ENCODE measurements at regions not wholly inside any gene's neighbourhood (a gene's known extent, or its start where the extent isn't known, plus 50 kb on each side); places are given as distances from the start of the nearest gene placed in this dataset.

DNA sequence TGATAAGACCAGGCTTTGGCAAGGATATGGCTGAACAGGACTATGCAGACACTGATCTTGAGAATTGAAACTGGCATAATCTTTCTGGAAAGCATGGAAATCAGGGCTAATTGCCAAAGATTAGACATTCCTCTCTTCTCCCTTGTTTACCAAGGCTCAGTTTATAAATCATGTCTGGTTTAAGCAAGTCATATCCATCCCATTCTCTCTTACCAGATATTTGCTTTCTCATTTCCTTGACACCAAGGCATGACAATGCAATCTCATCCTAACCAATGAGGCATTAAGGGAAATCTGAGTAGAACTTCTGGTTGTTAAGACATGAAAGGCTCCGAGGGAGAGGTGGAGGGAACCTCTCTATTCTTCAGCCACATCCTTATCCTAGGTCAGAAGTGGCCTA, 110.3 kb upstream of the CEP85L start:
- no peak for DNase-seq (ENCODE audit: low spot score)
- intact Hi-C loops (cut with DNase I), result no loop called here

DNA sequence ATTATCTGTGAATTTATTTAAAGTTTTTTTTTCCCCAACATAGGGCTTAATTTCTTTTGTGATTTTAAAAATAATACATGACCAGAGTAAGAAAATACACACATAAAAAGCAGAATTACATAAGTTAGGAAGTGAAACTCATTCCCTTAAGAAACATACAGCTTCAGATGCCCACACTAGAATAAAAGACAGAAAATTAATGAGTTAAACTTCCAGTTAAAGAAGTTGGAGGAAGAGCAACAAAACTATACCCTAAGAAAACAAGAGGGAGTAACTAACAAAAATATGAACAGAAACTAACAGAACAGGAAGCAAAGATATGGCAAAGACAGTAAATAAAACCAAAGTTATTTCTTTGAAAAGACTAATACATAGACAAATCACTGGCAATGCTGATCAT, 107.6 kb upstream of the CEP85L start:
- no peak for DNase-seq (ENCODE audit: low spot score)
- intact Hi-C loops (cut with DNase I), result no loop called here

DNA sequence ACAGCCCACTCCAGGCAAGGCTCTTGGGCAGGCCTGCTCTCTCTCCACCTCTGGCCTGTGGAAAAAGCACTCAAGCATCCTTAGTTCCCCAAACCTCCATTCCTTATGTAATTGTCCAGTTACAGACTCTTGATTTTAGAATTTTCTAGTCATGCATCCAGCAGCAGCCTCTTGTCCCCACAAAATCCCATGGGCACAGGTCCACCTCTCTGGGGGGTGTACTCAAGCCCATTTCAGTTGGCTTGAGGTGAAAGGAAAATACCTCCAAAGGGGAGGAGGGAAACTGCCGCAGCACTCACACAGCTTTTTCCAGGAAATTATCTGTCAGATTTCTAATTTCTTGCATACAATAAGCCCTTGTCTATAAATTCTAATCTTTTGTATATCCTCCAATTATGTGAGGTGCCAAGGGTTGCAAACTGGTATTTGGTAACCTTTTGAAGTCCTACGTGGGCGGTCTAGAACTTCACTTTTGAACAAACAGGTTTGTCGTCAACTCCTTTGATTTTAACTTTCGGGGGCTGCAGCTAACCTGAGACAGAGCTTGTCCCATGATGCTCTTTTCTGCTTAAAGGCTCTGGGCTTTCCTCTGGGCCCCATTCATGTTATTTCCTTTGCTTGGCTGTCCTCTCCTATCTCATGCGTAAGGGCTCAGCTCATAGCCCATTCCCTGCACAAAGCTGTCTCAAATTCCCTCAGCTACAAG, 104.7 kb upstream of the CEP85L start:
- no peak for DNase-seq (ENCODE audit: low spot score)
- intact Hi-C loops (cut with DNase I), result no loop called here

DNA sequence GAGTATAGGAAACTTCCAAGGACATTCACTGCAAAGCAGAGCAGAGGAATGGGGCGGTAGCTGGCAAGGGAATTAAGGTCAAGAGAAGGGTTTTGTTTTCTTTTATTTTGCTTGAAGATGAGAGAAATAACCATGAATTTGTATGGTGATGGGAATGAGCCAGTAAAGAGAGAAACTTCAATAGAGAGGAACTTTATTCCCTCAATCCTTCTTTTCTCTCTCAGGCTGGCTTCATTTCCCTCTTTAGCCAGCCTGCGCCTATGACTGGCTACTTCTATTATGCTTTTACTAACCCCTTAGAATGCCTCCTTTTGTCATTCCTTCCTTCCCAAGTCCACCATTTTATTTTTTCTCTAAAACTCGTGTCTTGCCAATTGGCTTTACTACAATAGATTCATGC, 101.4 kb upstream of the CEP85L start:
- DNase-seq (ENCODE audit: low spot score), result no peak
- intact Hi-C loops (cut with DNase I), result no loop called here

DNA sequence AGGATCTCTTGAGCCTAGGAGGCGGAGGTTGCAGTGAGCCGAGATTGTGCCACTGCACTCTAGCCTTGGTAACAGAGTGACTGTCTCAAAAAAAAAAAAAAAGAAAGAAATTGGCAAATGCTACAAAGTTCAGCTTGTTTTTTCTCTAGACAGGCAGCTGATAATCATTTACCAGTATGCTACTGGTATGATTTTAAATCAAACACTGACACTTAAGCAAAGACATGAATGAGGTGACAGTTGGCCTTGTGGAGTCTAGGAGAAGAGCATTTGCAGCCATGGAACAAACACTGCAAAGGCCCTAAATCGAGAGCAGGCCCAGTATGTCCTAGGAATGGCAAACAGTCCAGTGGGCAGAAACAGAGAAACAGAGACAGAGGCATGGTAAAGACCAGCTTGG, 99.7 kb upstream of the CEP85L start:
- intact Hi-C loops (cut with DNase I), result no loop called here
- no peak for DNase-seq (ENCODE audit: low spot score)

DNA sequence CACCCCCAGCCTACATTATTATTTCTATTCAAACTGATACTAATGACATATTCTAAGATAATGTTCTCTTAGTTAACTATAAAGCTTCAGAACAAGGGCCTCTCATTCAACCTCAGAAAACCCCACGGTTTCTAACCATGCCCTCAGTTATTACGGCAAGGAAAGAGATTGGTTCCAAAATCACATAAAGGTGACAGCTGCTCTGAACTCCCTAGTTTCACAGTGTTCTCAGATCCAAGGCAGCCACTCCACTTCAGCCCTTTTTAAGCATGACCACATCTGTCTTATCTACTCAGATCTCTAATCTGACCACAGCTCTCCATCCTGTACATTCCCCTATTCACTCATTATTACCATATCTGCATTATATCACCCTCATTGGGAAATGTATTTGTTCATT, 98.8 kb upstream of the CEP85L start:
- no peak for DNase-seq (ENCODE audit: low spot score)
- intact Hi-C loops (cut with DNase I), result no loop called here

DNA sequence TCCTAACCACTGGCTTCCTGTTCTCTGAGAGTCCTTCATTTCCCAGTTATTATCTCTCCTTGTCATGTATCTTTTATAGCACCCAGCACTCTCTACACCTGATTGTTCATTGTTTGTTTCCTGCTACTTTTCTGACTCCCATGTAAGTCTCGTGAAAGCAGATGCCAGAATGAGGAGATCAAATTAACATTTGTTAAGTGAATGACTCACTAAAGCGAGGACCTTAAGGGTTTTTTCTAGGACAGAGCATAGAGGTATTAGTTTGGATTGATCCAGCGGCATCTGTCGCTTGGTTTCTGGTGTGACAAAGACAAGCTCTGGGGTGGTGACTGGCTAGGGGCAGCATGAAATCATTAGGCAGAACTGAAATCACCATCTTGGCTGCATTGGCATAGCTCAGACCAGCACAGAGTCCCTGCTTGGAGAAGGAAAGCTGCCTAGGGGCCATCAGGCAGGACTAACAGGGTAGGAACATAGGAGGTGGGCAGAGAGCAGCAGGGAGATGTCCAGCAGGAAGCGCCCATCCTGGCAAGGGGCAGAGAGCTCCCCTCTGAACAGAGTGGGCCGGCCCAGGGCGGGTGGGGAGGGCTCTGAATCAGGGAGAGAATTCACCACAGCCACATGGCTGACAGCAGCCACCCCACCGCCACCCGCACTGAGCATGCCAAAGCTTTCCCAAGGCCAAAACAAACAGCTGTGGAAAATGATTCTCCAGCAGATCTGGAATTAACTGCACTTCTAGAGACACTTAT, 97.1 kb upstream of the CEP85L start:
- intact Hi-C loops (cut with DNase I), result no loop called here
- DNase-seq (ENCODE audit: low spot score), result no peak

DNA sequence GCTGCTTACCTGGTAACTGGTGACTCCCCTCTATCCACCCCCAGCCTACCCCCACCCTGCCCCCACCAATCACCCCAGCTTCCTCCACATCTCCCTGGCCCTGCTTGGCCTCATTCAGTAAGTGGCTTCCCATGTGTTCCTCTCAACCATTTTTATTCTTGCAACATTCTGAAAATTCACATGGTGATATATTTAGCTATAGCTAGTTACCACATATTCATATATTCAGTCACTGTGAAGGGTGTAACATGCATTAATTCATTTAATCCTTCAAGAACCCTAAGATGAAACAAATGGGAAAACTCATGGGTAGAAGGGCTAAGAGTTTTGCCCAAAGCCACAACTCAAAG, 95.4 kb upstream of the CEP85L start:
- DNase-seq (ENCODE audit: low spot score), result no peak
- intact Hi-C loops (cut with DNase I), result no loop called here

DNA sequence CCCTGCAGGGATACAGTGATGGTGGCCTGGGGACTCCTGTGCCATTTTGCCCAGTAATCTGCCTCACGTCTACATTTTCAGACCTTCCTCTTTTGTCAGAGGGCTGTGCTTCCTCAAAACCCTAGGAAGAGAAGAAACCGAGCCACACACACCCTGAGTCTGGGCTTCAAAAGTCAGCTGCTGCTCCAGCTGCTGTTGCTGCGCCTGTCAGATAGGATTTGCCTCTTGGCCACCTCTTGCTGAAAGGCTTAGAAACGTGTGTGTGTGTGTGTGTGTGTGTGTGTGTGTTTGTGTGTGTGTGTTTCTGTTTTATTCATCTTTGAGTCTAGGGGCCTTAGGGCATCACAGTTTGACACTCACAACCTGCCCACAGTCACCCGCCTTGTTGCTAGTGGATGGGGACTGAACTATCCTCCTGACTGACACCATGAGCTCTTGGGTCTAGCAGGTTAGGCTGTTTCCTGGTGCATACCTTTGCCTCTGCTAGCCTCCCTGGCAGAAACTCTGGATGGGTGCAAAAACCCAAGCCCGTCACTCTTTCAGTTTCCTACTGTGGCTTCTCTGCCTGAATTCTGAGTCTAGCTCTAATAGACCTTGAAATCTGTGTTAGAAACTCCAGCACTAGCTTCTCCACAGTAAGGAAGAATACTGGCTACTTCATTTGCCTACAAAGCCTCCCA, 94.9 kb upstream of the CEP85L start:
- DNase-seq (ENCODE audit: low spot score), result no peak
- intact Hi-C loops (cut with DNase I), result no loop called here

DNA sequence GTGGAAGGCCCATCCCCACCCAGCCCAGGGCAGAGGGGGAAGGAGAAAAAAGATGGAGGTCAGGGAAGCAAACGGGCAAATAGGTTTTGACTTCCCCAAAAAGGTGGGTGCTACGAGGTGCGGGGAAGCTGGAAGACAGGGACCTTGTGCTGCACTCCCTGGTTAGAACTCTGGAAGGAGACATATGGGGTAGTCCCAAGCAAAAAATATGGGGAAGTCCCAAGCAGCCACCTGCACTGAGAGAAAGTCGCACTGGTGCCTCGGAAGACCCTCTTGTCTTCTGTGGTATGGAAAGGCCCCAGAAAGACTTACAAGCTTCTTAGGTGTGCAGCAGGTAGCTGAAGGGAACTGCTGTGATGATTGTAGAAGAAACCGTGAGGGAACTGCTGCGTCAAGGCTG, 93.8 kb upstream of the CEP85L start:
- DNase-seq (ENCODE audit: low spot score), result no peak
- intact Hi-C loops (cut with DNase I), result no loop called here

DNA sequence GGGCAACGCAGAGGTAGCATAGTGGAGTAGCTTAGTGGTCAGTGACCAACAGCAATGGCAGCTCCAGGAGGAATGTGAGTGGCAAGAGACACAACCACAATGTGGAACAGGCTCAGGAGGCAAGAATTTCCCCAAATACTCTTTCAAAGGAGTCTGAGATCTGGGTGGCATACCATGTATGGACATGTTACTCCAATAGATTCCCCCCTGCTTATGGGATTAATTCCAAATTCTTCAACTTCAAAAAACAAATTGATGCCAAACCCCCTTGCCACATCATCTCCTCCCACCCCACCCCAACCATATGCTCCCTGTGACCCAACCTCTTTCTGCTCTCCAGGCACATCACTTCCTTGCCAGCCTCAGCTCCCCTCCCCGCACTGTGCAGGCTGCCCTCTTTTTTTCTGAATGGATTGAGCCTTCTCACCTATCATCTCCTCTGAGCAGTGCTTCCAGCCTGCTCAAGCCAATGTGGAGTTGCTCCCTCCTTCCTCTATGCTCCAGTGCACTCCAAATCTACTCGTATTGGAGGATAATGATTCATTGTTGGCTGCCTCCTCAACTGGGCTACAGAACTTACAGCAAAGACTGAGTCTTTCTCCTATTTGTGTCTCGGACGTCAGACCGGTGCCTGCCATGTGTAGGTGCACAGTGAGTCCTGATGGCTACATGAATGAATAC, 93.0 kb upstream of the CEP85L start:
- DNase-seq (ENCODE audit: low spot score), result no peak
- intact Hi-C loops (cut with DNase I), result no loop called here

DNA sequence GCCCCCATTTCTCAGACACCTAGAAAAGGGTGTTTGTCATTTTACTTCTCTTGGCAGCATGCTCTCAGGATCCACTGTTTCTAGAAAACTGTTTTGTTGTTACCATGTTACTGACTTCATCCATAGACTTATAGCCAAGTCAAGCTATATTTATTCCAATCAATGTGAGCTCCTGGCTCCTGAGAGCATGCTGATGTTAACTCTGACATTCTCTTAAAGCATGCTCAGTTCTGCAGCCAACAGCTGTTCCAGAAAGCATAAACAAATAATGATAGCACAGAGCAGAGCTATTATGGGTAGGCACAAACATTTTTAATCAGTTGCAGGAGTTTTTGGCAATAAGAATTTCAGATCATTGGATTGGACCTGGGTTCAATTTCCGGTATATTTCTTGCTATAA, 92.4 kb upstream of the CEP85L start:
- no peak for DNase-seq (ENCODE audit: low spot score)
- intact Hi-C loops (cut with DNase I), result no loop called here

DNA sequence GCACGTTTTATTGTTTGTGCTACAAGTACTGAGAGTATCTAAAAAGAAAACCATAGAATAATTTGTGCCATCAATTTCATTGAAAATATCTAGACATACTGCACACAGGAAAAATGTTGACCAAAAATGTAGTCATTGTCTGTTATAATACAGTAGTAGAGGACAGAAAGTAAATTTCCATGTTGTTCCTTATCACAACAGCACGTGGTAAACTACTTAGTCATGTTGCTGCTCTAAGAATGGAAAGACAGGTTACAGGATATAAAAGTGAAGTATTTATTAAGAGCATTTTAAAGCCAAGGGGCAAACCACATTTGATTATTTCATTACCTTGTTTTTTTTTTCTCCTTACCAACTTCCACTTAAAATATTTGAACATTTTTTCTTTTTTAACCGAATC, 89.0 kb upstream of the CEP85L start:
- intact Hi-C loops (cut with DNase I), result no loop called here
- no peak for DNase-seq (ENCODE audit: low spot score)

DNA sequence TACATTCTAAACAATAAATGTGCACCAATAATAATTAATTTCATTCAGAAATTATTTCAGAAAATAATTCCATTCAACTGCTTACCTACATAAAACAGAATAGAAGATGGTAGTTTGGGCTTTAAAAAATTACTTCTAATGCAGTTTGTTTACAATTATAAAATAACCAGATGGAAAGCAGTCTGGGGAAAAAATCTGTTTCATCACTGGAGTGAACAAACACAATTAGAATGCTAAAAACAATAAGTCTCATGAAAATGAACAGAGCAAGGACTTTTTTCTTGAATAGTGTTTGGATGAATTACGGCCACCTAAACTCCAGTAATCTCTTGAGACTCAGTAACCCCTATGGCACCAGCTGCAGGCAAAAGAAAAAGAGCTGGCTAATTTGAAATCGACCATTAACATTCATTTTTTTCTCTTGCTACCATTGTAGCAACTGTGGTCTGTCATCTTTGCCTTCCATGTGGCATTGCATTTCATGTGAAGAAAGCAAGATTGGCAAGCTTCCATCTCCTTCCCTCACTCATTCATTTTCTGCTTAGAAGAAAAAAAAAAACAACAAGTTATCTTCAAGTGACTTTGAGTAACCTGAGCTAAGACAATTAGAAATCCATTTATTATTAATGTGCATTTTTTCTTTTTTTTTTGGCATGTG, 88.4 kb upstream of the CEP85L start:
- intact Hi-C loops (cut with DNase I), result no loop called here
- DNase-seq (ENCODE audit: low spot score), result no peak

DNA sequence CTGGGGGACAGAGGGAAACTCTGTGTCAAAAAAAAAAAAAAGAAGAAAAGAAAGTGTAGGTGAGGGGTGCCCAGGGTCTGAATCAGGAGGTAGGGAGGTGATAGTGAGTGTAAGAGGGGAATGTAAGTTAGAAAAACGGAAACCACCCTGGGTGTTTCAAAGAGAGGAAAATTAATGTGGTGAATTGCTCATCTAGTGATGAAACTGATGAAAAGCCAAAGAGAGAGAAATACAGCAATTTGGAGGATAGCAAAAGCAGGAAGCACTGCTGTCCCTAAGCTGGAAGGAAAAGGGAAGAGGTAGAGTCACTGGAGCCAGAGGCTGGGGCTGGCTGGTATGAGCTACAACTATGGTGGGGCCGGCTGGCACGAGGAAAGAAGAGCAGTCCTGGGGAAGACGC, 85.0 kb upstream of the CEP85L start:
- intact Hi-C loops (cut with DNase I), result no loop called here
- DNase-seq (ENCODE audit: low spot score), result no peak

DNA sequence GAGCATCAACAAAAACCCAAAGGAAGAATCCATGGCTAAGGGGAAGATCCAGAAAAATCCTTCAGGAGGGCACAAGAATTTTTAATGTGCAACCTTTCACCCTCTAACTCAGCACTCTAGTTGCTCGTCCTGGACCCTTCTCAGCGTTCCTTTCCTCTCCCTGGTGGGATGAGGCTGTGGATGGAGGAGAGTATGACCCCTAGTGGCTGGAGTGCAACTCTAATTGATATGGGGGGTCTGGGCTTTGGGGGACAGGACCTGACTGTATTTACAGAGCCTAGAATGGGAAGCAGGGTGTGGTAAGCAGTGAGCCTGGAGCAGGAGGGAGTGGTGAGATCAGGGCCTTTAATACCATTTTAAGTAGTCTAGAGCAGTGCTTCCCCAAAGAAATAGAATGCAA, 83.9 kb upstream of the CEP85L start:
- no peak for DNase-seq (ENCODE audit: low spot score)
- intact Hi-C loops (cut with DNase I), result no loop called here

DNA sequence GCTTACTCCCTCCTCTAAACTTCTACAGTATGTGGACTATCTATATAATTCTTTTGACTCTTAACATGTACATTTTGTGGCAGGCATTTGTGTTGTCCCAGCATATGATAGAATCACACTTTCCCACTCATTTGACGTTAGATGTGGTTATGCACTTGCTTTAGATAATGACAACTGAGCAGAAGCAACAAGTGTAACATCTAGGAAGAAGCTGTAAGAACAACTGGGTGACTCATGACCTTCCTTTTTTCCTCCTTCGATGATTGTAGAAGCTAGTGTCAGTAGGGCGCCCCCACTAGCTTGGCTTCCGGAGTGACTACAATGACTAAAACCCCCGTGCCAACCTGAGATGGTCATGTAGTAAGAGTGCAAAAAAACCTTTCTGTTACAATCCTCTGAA, 74.6 kb upstream of the CEP85L start:
- intact Hi-C loops (cut with DNase I), result no loop called here
- DNase-seq (ENCODE audit: low spot score), result no peak

DNA sequence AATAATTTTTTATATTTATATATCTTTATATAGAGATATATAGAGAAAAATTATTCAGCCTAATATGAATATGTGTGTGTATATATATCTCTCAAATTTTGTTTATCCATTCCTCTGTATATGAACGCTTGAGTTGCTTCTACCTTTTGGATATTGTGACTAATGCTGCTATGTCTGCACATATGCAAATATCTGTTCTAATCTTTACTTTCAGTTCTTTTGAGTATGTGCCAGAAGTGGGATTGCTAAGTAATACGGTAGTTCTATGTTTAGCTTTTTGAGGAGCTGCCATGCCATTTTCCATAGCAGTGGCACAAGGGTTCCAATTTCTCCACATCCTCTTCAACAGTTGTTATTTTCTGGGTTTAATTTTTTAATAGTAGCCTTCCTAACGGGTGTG, 72.8 kb upstream of the CEP85L start:
- no peak for DNase-seq (ENCODE audit: low spot score)
- intact Hi-C loops (cut with DNase I), result no loop called here

DNA sequence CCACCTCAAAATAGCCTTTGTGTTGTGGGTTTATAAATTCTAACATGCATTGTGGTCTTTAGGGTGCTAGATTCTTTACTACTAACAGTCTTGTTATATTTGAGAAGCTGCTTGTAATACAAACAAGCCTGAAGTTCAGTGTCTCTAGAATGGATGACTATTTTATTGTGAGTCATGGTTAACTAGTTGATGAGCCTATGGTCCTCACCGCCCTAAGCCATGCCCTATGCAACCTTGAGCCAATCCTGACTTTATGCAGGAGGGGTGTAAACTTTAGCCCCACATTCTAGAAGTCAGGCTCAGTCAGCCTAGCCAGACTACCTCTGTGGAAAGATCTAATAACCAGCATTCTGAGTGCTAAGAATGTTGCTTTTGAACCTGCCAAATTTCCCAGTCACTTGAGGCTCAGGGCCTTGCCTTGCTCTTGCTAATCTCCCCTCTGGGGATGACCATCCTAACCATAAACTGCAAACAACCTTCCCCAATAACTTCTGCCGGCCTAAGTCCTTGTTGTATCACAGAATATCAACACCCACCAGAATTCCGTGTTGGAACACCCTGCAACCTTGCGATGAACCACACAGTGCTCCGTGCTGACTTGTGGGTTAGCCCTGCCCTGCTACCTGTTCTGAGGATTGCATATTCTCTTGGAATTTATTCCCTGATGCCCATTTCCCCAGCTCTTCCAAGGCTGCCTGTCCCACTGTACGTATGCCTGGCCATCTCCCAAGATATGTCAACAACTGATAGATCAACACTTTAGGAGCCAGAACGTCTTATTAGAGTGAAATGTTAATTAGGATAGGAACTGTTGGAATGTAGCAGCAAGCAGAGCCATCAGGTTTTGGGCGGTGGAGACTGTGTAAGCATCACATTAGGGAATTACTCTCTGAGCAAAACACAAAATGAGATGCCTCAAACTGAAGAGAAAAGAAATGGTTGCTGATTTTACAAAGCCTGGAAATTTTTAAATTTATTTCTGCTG, 71.7 kb upstream of the CEP85L start:
- intact Hi-C loops (cut with DNase I), result no loop called here
- no peak for DNase-seq (ENCODE audit: low spot score)
